WERI-Rb-1 (cell line): ENCODE measurements at regions not wholly inside any gene's neighbourhood (a gene's known extent, or its start where the extent isn't known, plus 50 kb on each side); places are given as distances from the start of the nearest gene placed in this dataset.
A peak's percentile ranks its signal among the peaks of the same experiment; 100 is the strongest.

Experiments
- DNase-seq: peaks from one replicate; pipeline ENCODE4 v3.0.0-alpha.2; 2020
- H3K27ac ChIP-seq: fragments of 250-450 bp; sonication (Bioruptor Pico); 2 replicates; pipeline ENCODE4 v1.5.1; 2020; ENCODE audit warnings: mild to moderate bottlenecking, moderate library complexity
- H3K27me3 ChIP-seq: fragments of 250-450 bp; sonication (Bioruptor Pico); 2 replicates; pipeline ENCODE4 v1.5.1; 2021; ENCODE audit warnings: mild to moderate bottlenecking, low read depth, moderate library complexity; ENCODE audit not compliant: insufficient read depth, severe bottlenecking
- H3K36me3 ChIP-seq: fragments of 250-450 bp; sonication (Bioruptor Pico); 2 replicates; pipeline ENCODE4 v1.5.1; 2020; ENCODE audit warnings: mild to moderate bottlenecking, moderate library complexity
- H3K4me3 ChIP-seq: 2 replicates; pipeline ENCODE4 v1.5.1; 2011; ENCODE audit warnings: low read depth, mild to moderate bottlenecking, control low read depth, low read length
- H3K9me3 ChIP-seq: fragments of 250-450 bp; sonication (Bioruptor Pico); 2 replicates; pipeline ENCODE4 v1.5.1; 2021; ENCODE audit warnings: mild to moderate bottlenecking, moderate library complexity; ENCODE audit not compliant: severe bottlenecking
- TF ChIP-seq, protein P1 (sequence below): IDR thresholded peaks from 2 replicates; pipeline ENCODE4 v1.5.1; 2011; ENCODE audit warnings: low read depth, mild to moderate bottlenecking, control low read depth, inconsistent platforms, low read length

DNA sequence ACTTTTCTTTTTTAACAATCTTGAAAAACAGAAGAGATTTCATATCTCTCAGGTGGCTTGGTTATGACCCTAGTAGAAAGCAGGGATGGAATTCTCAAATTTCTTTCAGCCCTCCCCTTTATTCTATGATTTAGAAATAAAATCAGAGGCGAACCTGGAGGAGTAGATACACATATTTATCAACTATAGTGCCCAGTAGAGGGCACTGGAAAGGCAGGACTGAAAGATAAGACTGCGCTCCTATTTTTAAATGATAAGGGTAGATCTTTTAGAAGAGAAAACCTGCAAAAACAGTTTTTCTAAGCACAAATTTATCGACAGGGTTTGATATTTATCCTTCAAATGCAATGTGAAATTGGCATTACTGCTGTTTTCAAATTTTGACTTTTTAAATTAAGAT, 1296.6 kb downstream of the EPHA7 start:
- Histone ChIP-seq H3K27me3 (no peaks in the 10 kb centered on the region), H3K4me3 (no peak overlapping the region), H3K9me3 (no peaks in the 10 kb centered on the region), H3K36me3 (no peaks in the 10 kb centered on the region), H3K27ac (no peak overlapping the region)
- TF ChIP-seq, protein P1, sequence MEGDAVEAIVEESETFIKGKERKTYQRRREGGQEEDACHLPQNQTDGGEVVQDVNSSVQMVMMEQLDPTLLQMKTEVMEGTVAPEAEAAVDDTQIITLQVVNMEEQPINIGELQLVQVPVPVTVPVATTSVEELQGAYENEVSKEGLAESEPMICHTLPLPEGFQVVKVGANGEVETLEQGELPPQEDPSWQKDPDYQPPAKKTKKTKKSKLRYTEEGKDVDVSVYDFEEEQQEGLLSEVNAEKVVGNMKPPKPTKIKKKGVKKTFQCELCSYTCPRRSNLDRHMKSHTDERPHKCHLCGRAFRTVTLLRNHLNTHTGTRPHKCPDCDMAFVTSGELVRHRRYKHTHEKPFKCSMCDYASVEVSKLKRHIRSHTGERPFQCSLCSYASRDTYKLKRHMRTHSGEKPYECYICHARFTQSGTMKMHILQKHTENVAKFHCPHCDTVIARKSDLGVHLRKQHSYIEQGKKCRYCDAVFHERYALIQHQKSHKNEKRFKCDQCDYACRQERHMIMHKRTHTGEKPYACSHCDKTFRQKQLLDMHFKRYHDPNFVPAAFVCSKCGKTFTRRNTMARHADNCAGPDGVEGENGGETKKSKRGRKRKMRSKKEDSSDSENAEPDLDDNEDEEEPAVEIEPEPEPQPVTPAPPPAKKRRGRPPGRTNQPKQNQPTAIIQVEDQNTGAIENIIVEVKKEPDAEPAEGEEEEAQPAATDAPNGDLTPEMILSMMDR, result no peak
- DNase-seq, result no peak

DNA sequence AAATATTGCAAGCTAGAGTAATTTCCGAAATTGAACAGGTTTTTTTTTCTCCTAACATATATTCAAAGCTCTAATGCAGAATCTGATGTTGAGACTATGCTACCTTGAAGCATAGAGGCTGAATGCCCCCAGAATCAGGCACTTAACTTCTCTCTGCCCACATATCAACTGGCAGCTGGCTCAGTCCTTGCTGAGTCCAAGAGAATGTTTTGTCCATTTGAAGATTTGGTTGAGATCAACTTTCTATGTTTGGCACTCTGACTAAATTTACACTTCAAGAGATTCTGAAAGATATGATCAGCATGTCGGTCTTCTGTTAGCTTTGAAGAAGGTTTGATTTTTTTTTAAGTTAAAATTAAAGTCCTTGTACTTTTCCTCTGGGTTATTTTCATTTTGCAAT, 1298.1 kb downstream of the EPHA7 start:
- Histone ChIP-seq H3K4me3 (no peak overlapping the region), H3K27me3 (no peaks in the 10 kb centered on the region), H3K27ac (no peak overlapping the region), H3K36me3 (no peaks in the 10 kb centered on the region), H3K9me3 (no peaks in the 10 kb centered on the region)
- DNase-seq, result no peak
- TF ChIP-seq, protein P1, result no peak

DNA sequence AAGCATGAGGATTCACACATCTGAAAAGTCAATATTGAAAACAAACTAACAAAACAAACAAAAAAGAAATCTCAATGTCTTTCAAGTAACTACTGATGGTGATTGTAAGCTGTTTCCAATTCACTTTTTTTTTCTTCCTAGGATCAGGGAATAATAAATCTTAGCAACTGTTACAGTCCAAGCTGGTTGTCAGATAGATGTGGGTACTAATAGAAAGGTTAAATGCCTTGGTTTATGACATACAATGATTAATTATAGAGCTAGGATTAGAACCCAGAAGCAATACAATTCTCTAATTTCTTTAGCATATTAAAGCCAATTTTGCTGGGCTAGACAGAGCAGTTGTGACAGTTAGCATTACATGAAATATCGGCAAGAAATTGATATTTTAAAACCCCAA, 1301.6 kb downstream of the EPHA7 start:
- no peak overlapping the region for H3K27ac ChIP-seq
- DNase-seq, result no peak
- TF ChIP-seq, protein P1, result no peak
- no peaks in the 10 kb centered on the region for H3K9me3 ChIP-seq
- H3K27me3 ChIP-seq, result no peaks in the 10 kb centered on the region
- H3K4me3 ChIP-seq, result no peak overlapping the region
- H3K36me3 ChIP-seq, result no peaks in the 10 kb centered on the region

DNA sequence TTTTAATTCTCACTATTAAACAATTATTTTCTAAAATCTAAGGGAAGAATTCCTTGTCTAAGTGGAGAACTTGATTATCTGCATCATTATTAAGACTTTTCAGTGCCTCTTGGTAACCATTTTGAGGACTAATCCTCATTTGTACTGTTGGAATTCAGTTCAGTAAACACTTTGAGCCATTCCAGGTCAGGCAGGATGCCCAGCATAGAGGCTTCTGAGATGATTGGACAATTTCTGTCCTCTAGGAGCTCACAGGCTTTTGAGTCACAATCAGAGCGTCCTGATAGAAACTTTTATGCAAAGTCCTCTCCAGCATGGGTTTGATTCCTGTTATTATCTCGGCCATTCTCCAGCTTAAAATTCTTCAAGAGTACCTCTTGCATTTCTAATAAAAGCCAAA, 1304.6 kb downstream of the EPHA7 start:
- no peak overlapping the region for H3K4me3 ChIP-seq
- no peak for DNase-seq
- TF ChIP-seq, protein P1, result no peak
- no peaks in the 10 kb centered on the region for H3K9me3 ChIP-seq
- no peaks in the 10 kb centered on the region for H3K36me3 ChIP-seq
- H3K27ac ChIP-seq, result no peak overlapping the region
- H3K27me3 ChIP-seq, result no peaks in the 10 kb centered on the region

DNA sequence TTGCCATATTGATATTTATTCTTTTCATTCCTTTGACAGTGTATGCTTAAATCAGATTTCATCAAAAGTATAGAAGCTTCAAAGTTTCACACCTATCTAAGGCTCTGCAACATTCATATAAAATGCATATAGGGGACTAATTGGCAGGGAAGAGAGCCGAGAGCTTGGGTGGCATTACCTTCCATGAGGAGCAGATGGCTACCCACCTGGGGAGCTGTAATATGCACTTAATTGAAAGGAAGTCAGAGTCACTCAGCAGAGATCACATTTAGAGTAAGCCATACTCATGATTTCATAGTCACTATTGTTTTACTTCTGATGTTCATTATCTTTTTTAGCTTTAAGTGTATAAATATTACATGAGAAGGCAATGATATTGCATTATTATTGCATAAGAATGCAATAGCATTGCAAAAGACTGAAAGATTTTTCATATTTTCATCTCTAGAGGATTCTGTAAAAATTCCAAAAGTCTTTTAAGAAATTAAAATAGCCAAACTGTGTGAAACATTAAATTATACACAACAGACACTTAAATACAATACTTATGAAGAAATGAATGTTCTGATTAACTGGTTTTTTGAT, 1305.2 kb downstream of the EPHA7 start:
- no peaks in the 10 kb centered on the region for H3K36me3 ChIP-seq
- H3K27ac ChIP-seq, result no peak overlapping the region
- peak; percentile 16 for DNase-seq
- H3K9me3 ChIP-seq, result no peaks in the 10 kb centered on the region
- no peak overlapping the region for H3K4me3 ChIP-seq
- no peaks in the 10 kb centered on the region for H3K27me3 ChIP-seq
- TF ChIP-seq, protein P1, result no peak

DNA sequence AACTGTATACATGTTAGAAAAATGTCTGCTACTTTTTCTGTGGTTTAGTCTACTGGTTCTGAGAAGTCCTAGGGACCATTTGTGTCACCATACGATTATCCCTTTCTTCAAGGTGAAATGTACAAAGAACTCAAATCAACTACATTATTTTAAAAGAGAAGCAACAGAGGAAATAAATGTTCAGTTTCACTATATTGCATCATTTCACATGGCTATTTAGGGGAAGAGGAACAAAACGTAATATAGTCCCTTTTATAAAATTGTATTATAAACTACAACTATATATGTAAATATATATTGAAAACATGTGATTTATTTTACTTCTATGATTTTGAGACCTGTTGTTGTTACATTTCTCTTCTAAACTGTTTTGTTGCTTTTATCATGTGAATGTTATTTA, 1308.0 kb downstream of the EPHA7 start:
- H3K27me3 ChIP-seq, result no peaks in the 10 kb centered on the region
- DNase-seq, result no peak
- no peak overlapping the region for H3K27ac ChIP-seq
- no peak overlapping the region for H3K4me3 ChIP-seq
- no peaks in the 10 kb centered on the region for H3K9me3 ChIP-seq
- no peaks in the 10 kb centered on the region for H3K36me3 ChIP-seq
- TF ChIP-seq, protein P1, result no peak
